A549 (cell line): ENCODE measurements at regions not wholly inside any gene's neighbourhood (a gene's known extent, or its start where the extent isn't known, plus 50 kb on each side); places are given as distances from the start of the nearest gene placed in this dataset.
A peak's percentile ranks its signal among the peaks of the same experiment; 100 is the strongest.

Source experiments
- ATAC-seq, 2 experiments: fragments of 200-7000 bp in 1 of 2; fragments of >200 bp in 1 of 2; cut with Nextera tagmentation in 1 of 2; cut with Tn5 transposase in 1 of 2; 3 replicates each; pipeline versions ENCODE4 v1.8.0 to v1.9.1; 2018 to 2020; ENCODE audit warnings: mild to moderate bottlenecking in 1 of 2, moderate library complexity in 1 of 2
- CTCF ChIA-PET: fragments of 300-600 bp; sonication (Branson Sonifier 250); formaldehyde crosslinking; extraction: SDS; loops from one replicate; lab custom pipeline; 2021; ENCODE audit warnings: antibody characterized with exemption, inconsistent platforms; lab: Yijun Ruan, JAX
- POLR2A ChIA-PET: fragments of 350-600 bp; formaldehyde crosslinking; extraction: SDS; loops from one replicate; lab custom pipeline; 2021; ENCODE audit warnings: antibody characterized with exemption, inconsistent platforms; lab: Yijun Ruan, JAX
- DNase-seq, 2 experiments: peaks; one replicate each; pipeline versions ENCODE4 v3.0.0 to v3.0.0-alpha.2; 2011 to 2016; ENCODE audit warnings: low read depth in 1 of 2, low spot score in 1 of 2
- FAIRE-seq: peaks from 2 replicates; lab custom pipeline; 2011; peaks lifted over from hg19 to GRCh38; lab: Jason Lieb, UNC
- H3K27ac ChIP-seq, 2 experiments: fragments of >200 bp; sonication (Bioruptor Twin); formaldehyde crosslinking; 3 replicates each; pipeline ENCODE4 v1.5.1; 2016 to 2017
- H3K4me1 ChIP-seq: fragments of >200 bp; sonication (Bioruptor Twin); formaldehyde crosslinking; 3 replicates; pipeline ENCODE4 v1.6.1; 2016
- H3K4me2 ChIP-seq: fragments of >200 bp; sonication (Bioruptor Twin); formaldehyde crosslinking; 3 replicates; pipeline ENCODE4 v1.6.1; 2016
- H3K4me3 ChIP-seq: fragments of >200 bp; sonication (Bioruptor Twin); formaldehyde crosslinking; 3 replicates; pipeline ENCODE4 v1.5.1; 2016
- H3K9me3 ChIP-seq: fragments of >200 bp; sonication (Bioruptor Twin); formaldehyde crosslinking; 3 replicates; pipeline ENCODE4 v1.6.1; 2016
- CBX2 ChIP-seq: fragments of 200-600 bp; sonication (generic); IDR thresholded peaks from 2 replicates; pipeline ENCODE4 v1.6.1; 2016; ENCODE audit warnings: low read depth, mild to moderate bottlenecking, borderline replicate concordance
- CHD2 ChIP-seq: fragments of 150-350 bp; IDR thresholded peaks from 2 replicates; pipeline ENCODE4 v1.6.1; 2014; ENCODE audit warnings: low read length; ENCODE audit not compliant: partially characterized antibody
- CHD4 ChIP-seq: fragments of 200-600 bp; sonication (generic); IDR thresholded peaks from 2 replicates; pipeline ENCODE4 v1.6.1; 2016; ENCODE audit warnings: antibody characterized with exemption, mild to moderate bottlenecking, borderline replicate concordance
- EHF ChIP-seq: fragments of 250-450 bp; sonication (Bioruptor Pico); IDR thresholded peaks from 2 replicates; pipeline ENCODE4 v1.5.0; 2020; ENCODE audit warnings: mild to moderate bottlenecking
- EHMT2 ChIP-seq: fragments of 200-600 bp; sonication (generic); IDR thresholded peaks from 2 replicates; pipeline ENCODE4 v1.6.1; 2016; ENCODE audit warnings: antibody characterized with exemption, low read depth, mild to moderate bottlenecking, moderate library complexity
- EP300 ChIP-seq, 2 experiments: fragments of >200 bp; sonication (Bioruptor Twin); formaldehyde crosslinking; IDR thresholded peaks; 2 replicates in 1 of 2; 3 replicates in 1 of 2; pipeline ENCODE4 v1.6.1; 2016 to 2017
- HDAC2 ChIP-seq: fragments of 200-600 bp; sonication (generic); IDR thresholded peaks from 2 replicates; pipeline ENCODE4 v1.6.1; 2016
- HEYL ChIP-seq: fragments of 250-450 bp; sonication (Bioruptor Pico); IDR thresholded peaks from 2 replicates; pipeline ENCODE4 v1.8.0; 2021; ENCODE audit warnings: mild to moderate bottlenecking, moderate library complexity
- HOXB5 ChIP-seq: fragments of 250-450 bp; sonication (Bioruptor Pico); IDR thresholded peaks from 2 replicates; pipeline ENCODE4 v1.5.0; 2020; ENCODE audit warnings: mild to moderate bottlenecking, moderate library complexity
- KDM1A ChIP-seq: fragments of 200-600 bp; sonication (generic); IDR thresholded peaks from 2 replicates; pipeline ENCODE4 v1.6.1; 2016; ENCODE audit warnings: low read depth, mild to moderate bottlenecking
- MAFK ChIP-seq: fragments of 450-650 bp; IDR thresholded peaks from 2 replicates; pipeline ENCODE4 v1.6.1; 2014; ENCODE audit not compliant: partially characterized antibody
- MAZ ChIP-seq: fragments of 150-350 bp; IDR thresholded peaks from 2 replicates; pipeline ENCODE4 v1.6.1; 2014; ENCODE audit warnings: antibody characterized with exemption, low read depth, low read length, borderline replicate concordance
- MYC ChIP-seq: IDR thresholded peaks from 2 replicates; pipeline ENCODE4 v1.6.1; 2012; ENCODE audit warnings: mild to moderate bottlenecking, inconsistent platforms, low read length, improper control_type of control experiment, borderline replicate concordance
- NFE2L2 ChIP-seq: fragments of 150-350 bp; conservative IDR thresholded peaks from 2 replicates; pipeline ENCODE4 v1.6.1; 2014; ENCODE audit warnings: low read length
- RCOR1 ChIP-seq: fragments of 150-350 bp; IDR thresholded peaks from 2 replicates; pipeline ENCODE4 v1.6.1; 2014; ENCODE audit warnings: antibody characterized with exemption, low read length, low read depth
- SREBF2 ChIP-seq: fragments of 450-650 bp; IDR thresholded peaks from 2 replicates; pipeline ENCODE4 v1.6.1; 2014; ENCODE audit warnings: mild to moderate bottlenecking, moderate library complexity
- ZC3H11A ChIP-seq: fragments of 450-650 bp; IDR thresholded peaks from 2 replicates; pipeline ENCODE4 v1.6.1; 2014; ENCODE audit warnings: antibody characterized with exemption, mild to moderate bottlenecking
- ZFP36 ChIP-seq: fragments of 450-650 bp; IDR thresholded peaks from 2 replicates; pipeline ENCODE4 v1.6.1; 2014; ENCODE audit warnings: borderline replicate concordance; ENCODE audit not compliant: partially characterized antibody
- WGBS: methylation state at CpG from one replicate; pipeline ENCODE4 v1.1.6; 2017; ENCODE audit errors: missing lambda C conversion rate; 5-methylcytosine and 5-hydroxymethylcytosine counted together
- TF ChIP-seq, protein P1 (sequence below): IDR thresholded peaks from 2 replicates; pipeline ENCODE4 v1.6.1; 2012
- TF ChIP-seq, protein P2 (sequence below): fragments of 150-350 bp; IDR thresholded peaks from 2 replicates; pipeline ENCODE4 v1.6.1; 2014; ENCODE audit warnings: low read depth, mild to moderate bottlenecking, low read length
- TF ChIP-seq, protein P3 (sequence below): IDR thresholded peaks from 2 replicates; pipeline ENCODE4 v1.6.1; 2012
- TF ChIP-seq, protein P4 (sequence below): fragments of 250-450 bp; sonication (Bioruptor Pico); IDR thresholded peaks from 2 replicates; pipeline ENCODE4 v1.5.0; 2020; ENCODE audit warnings: low read depth, mild to moderate bottlenecking, moderate library complexity

DNA sequence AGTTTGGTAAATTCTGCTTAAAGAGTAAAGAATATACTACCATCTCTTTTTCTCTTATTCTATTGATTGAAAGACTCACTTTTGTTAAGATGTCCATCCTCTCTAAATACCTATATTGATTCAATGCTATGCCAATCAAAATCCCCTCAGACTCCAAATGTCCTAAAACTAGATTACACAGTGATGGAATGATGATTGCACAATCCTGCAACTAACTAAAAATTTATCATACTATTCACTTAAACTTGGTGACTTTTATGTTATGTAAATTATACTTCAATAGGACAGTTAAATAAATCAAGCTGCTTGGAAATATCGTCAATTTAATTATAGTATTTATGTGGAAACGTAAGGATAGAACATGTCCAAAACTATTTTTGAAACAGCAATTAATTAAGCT lies 2765.1 kb upstream of the PCDH20 start:
- ChIA-PET CTCF (no interaction called here), POLR2A (no interaction called here)
- H3K9me3 ChIP-seq: no peaks in the 10 kb centered on the region
- no peak overlapping the region for H3K4me3 ChIP-seq
- FAIRE-seq (no peak), ATAC-seq (no peak), DNase-seq (no peak)
- no peaks in the 10 kb centered on the region for H3K4me1 ChIP-seq
- H3K27ac ChIP-seq: no peak overlapping the region
- 61% methylated on average over 2 of the region's 2 CpGs for WGBS
- no peak overlapping the region for H3K4me2 ChIP-seq
- no peak for TF ChIP-seq HDAC2

DNA sequence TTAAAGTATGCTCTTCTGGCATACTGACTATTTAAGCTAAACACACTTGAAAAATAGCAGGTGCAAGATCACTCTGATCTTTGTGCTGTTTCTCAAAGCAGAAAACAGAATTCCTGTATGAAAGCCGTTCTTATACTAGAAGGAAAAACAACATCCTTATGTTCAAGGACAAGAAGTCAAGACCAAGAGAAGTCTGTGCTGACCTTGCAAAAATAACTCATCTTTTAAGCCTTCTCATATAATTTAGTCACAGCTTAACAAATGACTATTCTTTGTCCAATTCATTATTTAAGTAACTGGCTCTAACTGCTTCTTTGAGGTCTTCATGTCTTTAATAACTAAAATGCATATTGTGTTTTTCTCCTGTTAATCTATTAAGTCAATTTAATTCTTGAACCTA lies 2750.2 kb upstream of the PCDH20 start:
- H3K4me1 ChIP-seq: no peaks in the 10 kb centered on the region
- H3K4me3 ChIP-seq: no peak overlapping the region
- no peak for TF ChIP-seq CHD4
- TF ChIP-seq MAFK: peak; percentile 52
- TF ChIP-seq CHD2: no peak
- TF ChIP-seq ZFP36: no peak
- DNase-seq (no peak), ATAC-seq (no peak), FAIRE-seq (no peak)
- CTCF ChIA-PET: no interaction called here
- H3K9me3 ChIP-seq: no peaks in the 10 kb centered on the region
- WGBS: 19% methylated on average over 1 of the region's 1 CpG
- POLR2A ChIA-PET: no interaction called here
- no peak overlapping the region for H3K4me2 ChIP-seq
- H3K27ac ChIP-seq: no peak overlapping the region

DNA sequence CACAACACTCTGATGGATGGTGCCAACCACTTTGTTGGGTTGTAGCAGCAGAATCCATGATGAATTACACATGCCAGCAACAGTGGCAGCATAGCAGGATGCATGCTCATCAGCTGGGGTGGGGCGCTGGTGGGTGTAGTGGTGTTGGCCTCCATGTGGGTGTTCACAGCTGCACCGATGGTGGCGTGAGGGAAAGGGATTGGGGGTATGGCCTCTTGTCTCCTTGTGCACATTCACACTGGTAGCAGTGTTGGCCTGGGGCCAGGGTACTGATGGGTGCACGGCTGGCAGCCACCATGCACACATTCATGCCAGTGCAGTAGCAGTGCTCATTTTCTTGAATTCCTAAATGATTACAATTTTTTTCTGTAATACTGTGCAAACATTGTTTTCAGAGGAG lies 2748.8 kb upstream of the PCDH20 start:
- POLR2A ChIA-PET: no interaction called here
- TF ChIP-seq, protein P1, sequence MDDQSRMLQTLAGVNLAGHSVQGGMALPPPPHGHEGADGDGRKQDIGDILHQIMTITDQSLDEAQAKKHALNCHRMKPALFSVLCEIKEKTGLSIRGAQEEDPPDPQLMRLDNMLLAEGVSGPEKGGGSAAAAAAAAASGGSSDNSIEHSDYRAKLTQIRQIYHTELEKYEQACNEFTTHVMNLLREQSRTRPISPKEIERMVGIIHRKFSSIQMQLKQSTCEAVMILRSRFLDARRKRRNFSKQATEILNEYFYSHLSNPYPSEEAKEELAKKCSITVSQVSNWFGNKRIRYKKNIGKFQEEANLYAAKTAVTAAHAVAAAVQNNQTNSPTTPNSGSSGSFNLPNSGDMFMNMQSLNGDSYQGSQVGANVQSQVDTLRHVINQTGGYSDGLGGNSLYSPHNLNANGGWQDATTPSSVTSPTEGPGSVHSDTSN: no peak
- TF ChIP-seq HOXB5 (CRISPR knock-in tag): no peak
- no peak for TF ChIP-seq NFE2L2
- TF ChIP-seq CBX2: no peak
- no peak for TF ChIP-seq HEYL
- TF ChIP-seq KDM1A: no peak
- TF ChIP-seq, protein P2, sequence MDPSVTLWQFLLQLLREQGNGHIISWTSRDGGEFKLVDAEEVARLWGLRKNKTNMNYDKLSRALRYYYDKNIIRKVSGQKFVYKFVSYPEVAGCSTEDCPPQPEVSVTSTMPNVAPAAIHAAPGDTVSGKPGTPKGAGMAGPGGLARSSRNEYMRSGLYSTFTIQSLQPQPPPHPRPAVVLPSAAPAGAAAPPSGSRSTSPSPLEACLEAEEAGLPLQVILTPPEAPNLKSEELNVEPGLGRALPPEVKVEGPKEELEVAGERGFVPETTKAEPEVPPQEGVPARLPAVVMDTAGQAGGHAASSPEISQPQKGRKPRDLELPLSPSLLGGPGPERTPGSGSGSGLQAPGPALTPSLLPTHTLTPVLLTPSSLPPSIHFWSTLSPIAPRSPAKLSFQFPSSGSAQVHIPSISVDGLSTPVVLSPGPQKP: no peak
- no peak for TF ChIP-seq CHD4
- TF ChIP-seq SREBF2: no peak
- TF ChIP-seq, protein P3, sequence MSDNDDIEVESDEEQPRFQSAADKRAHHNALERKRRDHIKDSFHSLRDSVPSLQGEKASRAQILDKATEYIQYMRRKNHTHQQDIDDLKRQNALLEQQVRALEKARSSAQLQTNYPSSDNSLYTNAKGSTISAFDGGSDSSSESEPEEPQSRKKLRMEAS: no peak
- TF ChIP-seq, protein P4, sequence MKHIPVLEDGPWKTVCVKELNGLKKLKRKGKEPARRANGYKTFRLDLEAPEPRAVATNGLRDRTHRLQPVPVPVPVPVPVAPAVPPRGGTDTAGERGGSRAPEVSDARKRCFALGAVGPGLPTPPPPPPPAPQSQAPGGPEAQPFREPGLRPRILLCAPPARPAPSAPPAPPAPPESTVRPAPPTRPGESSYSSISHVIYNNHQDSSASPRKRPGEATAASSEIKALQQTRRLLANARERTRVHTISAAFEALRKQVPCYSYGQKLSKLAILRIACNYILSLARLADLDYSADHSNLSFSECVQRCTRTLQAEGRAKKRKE (CRISPR knock-in tag): no peak
- no peak for TF ChIP-seq ZC3H11A
- no peak for TF ChIP-seq EP300 (IDR thresholded peaks at IDR 0.05)
- TF ChIP-seq RCOR1: no peak
- no peak for TF ChIP-seq MAZ
- no peak for TF ChIP-seq MYC
- TF ChIP-seq EHMT2: no peak
- Histone ChIP-seq H3K4me3 (no peak overlapping the region), H3K4me2 (no peak overlapping the region), H3K4me1 (no peaks in the 10 kb centered on the region), H3K9me3 (no peaks in the 10 kb centered on the region), H3K27ac (no peak overlapping the region)
- FAIRE-seq: no peak
- DNase-seq: no peak
- WGBS: 63% methylated on average over 4 of the region's 4 CpGs
- ATAC-seq: no peak
- CTCF ChIA-PET: no interaction called here

DNA sequence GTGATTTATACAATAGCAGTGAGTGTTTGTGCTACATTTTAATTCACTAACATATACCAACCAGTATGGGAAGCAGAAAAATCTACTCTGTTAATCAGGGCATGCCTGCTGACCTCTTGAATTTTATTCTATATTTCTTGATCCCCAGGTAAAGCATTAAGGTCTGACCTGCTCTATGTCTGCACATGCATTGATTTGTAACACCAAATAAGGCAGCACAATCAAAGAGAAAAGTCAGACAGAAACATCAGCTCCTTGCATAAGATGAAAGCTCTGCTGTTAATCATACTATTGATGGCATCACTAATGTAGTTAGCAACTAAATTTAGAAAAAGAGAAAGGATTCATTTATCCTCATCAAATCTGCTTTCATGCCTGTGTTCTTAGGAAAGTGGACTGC lies 2744.8 kb upstream of the PCDH20 start:
- CTCF ChIA-PET: no interaction called here
- no peak for TF ChIP-seq EHF
- Histone ChIP-seq H3K4me2 (no peak overlapping the region), H3K27ac (no peak overlapping the region), H3K4me3 (no peak overlapping the region), H3K4me1 (no peaks in the 10 kb centered on the region), H3K9me3 (no peaks in the 10 kb centered on the region)
- FAIRE-seq: no peak
- no peak for DNase-seq
- no peak for ATAC-seq
- POLR2A ChIA-PET: no interaction called here
